ENCODE measurements at regions not wholly inside any gene's neighbourhood (a gene's known extent, or its start where the extent isn't known, plus 50 kb on each side); places are given as distances from the start of the nearest gene placed in this dataset.

DNA sequence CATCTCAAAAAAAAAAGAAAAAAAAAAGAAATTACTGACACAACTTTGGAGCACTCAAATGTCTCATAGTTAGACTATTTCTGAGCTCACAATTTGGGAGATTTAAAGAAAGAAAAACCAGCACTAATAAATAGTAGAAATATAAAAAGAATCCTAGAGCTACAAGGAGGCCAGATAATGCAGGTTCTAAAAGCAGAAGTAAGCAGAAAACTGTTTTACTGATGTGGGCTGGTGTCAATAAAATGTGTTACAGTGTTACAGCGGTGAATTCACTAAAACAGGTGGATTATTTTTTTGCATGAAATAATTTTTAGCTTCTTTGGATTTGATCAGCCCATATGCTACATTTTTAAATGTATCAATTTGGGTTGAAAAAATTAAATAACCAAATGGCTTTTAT lies 375.9 kb downstream of the GPM6A start:
- TF ChIP-seq BHLHE40 (IDR thresholded peaks at IDR 0.05; ENCODE audit: borderline replicate concordance): no peak
- no peak for TF ChIP-seq ZNF384 (IDR thresholded peaks at IDR 0.05)
- TF ChIP-seq FOXM1 (IDR thresholded peaks at IDR 0.05; ENCODE audit: borderline replicate concordance): no peak
